ENCODE measurements at regions not wholly inside any gene's neighbourhood (a gene's known extent, or its start where the extent isn't known, plus 50 kb on each side); places are given as distances from the start of the nearest gene placed in this dataset.
A peak's percentile ranks its signal among the peaks of the same experiment; 100 is the strongest.
"Not testable (repeated sequence)": the region's sequence is repeated elsewhere in the genome, so short reads cannot be mapped to it uniquely, and the experiment has no call there.

- Histone ChIP-seq H3K4me2 (ENCODE audit: unreplicated experiment) (no peak overlapping the region), H3K4me3 (no peak overlapping the region), H3K9me3 (ENCODE audit: low read depth) (no peaks in the 10 kb centered on the region), H3K79me2 (ENCODE audit: insufficient read depth) (no peaks in the 10 kb centered on the region), H3K27me3 (replicated peaks; ENCODE audit: insufficient read depth) (no peaks in the 10 kb centered on the region), H3K4me1 (ENCODE audit: insufficient read depth) (no peaks in the 10 kb centered on the region), H4K20me1 (ENCODE audit: insufficient read depth) (no peaks in the 10 kb centered on the region), H3F3A (ENCODE audit: insufficient read depth) (no peaks in the 10 kb centered on the region), H3K9ac (no peak overlapping the region), H3K36me3 (ENCODE audit: low read depth) (no peaks in the 10 kb centered on the region), H3K9me2 (ENCODE audit: insufficient read depth) (no peaks in the 10 kb centered on the region), H2AFZ (no peak overlapping the region), H3K27ac (no peak overlapping the region)
- no peak for TF ChIP-seq EZH2 (IDR thresholded peaks at IDR 0.05; ENCODE audit: insufficient read depth, poor library complexity, severe bottlenecking)
- TF ChIP-seq EZH2phosphoT487 (IDR thresholded peaks at IDR 0.05; ENCODE audit: insufficient read depth, low read depth) = no peak
- 65 to 75% methylated on average over 6 of the region's 6 CpGs for WGBS, 2 experiments (ENCODE audit: low coverage in 1 of 2, low lambda C conversion rate in 2 of 2, missing lambda C conversion rate in 2 of 2)
- DNase-seq = no peak
- in situ Hi-C loops (cut with MboI) = no loop called here
These were observed 604.9 kb upstream of the PTBP2 start for GRCh38 chr1:96116731-96117130.

DNA sequence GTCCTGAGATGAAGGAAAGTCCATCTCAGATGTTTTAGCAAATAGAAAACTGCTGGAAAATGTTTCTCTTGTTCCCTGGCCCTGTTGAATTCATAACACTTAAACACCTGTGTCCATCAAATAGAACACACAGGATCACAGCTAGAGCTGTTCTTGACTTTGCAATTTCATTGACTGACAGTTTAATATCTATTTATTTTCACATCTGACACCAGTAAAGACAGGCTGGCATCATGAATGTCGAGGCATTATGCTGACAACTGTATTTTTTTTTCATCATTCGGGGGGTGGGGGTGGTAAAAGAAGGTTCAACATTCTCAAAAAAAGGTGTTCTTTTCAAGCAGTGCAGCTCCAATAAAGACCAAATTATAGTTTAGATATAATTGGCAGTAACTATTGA, 591.2 kb upstream of the PTBP2 start:
- Histone ChIP-seq H2AFZ (no peak overlapping the region), H3F3A (ENCODE audit: insufficient read depth) (no peaks in the 10 kb centered on the region), H3K4me3 (no peak overlapping the region), H3K9ac (no peak overlapping the region), H3K79me2 (ENCODE audit: insufficient read depth) (no peaks in the 10 kb centered on the region), H3K9me3 (ENCODE audit: low read depth) (no peaks in the 10 kb centered on the region), H3K4me1 (ENCODE audit: insufficient read depth) (no peaks in the 10 kb centered on the region), H3K27me3 (replicated peaks; ENCODE audit: insufficient read depth) (no peaks in the 10 kb centered on the region), H3K9me2 (ENCODE audit: insufficient read depth) (no peaks in the 10 kb centered on the region), H3K36me3 (ENCODE audit: low read depth) (no peaks in the 10 kb centered on the region), H4K20me1 (ENCODE audit: insufficient read depth) (no peaks in the 10 kb centered on the region), H3K4me2 (ENCODE audit: unreplicated experiment) (no peak overlapping the region), H3K27ac (no peak overlapping the region)
- TF ChIP-seq EZH2phosphoT487 (IDR thresholded peaks at IDR 0.05; ENCODE audit: insufficient read depth, low read depth) (no peak), EZH2 (IDR thresholded peaks at IDR 0.05; ENCODE audit: insufficient read depth, poor library complexity, severe bottlenecking) (no peak)
- WGBS, 2 experiments (ENCODE audit: low coverage in 1 of 2, low lambda C conversion rate in 2 of 2, missing lambda C conversion rate in 2 of 2) = 43 to 53% methylated on average over 2 of the region's 2 CpGs
- DNase-seq = no peak
- in situ Hi-C loops (cut with MboI) = no loop called here

DNA sequence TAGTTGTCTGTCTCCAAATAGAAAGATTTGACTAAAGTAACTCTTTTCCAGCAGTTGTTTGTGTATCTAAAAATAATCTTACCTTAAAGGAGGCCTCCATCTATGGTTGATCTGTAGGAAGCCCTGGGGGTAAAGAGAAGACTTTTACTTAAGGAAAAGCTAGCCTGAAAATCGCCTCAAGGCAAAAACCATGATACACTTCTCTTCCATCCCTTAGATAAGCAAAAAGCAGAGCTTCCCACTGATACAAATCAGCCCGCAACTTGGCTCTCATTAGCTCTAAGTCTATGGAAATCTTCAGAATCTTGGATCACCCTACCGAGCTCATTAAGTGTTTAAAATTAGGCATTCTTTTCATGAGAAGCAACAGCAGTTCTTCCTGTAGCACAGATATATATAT, 576.9 kb upstream of the PTBP2 start:
- no peak for TF ChIP-seq EZH2 (IDR thresholded peaks at IDR 0.05; ENCODE audit: insufficient read depth, poor library complexity, severe bottlenecking)
- no peak for TF ChIP-seq EZH2phosphoT487 (IDR thresholded peaks at IDR 0.05; ENCODE audit: insufficient read depth, low read depth)
- Histone ChIP-seq H3K9me3 (ENCODE audit: low read depth) (no peaks in the 10 kb centered on the region), H2AFZ (no peak overlapping the region), H4K20me1 (ENCODE audit: insufficient read depth) (no peaks in the 10 kb centered on the region), H3K27ac (no peak overlapping the region), H3K4me1 (ENCODE audit: insufficient read depth) (no peaks in the 10 kb centered on the region), H3K79me2 (ENCODE audit: insufficient read depth) (no peaks in the 10 kb centered on the region), H3F3A (ENCODE audit: insufficient read depth) (no peaks in the 10 kb centered on the region), H3K27me3 (replicated peaks; ENCODE audit: insufficient read depth) (no peaks in the 10 kb centered on the region), H3K9ac (no peak overlapping the region), H3K4me3 (no peak overlapping the region), H3K4me2 (ENCODE audit: unreplicated experiment) (no peak overlapping the region), H3K9me2 (ENCODE audit: insufficient read depth) (no peaks in the 10 kb centered on the region), H3K36me3 (ENCODE audit: low read depth) (no peaks in the 10 kb centered on the region)
- in situ Hi-C loops (cut with MboI) = no loop called here
- DNase-seq = no peak
- 46 to 50% methylated on average over 3 of the region's 3 CpGs for WGBS, 2 experiments (ENCODE audit: low coverage in 1 of 2, low lambda C conversion rate in 2 of 2, missing lambda C conversion rate in 2 of 2)

DNA sequence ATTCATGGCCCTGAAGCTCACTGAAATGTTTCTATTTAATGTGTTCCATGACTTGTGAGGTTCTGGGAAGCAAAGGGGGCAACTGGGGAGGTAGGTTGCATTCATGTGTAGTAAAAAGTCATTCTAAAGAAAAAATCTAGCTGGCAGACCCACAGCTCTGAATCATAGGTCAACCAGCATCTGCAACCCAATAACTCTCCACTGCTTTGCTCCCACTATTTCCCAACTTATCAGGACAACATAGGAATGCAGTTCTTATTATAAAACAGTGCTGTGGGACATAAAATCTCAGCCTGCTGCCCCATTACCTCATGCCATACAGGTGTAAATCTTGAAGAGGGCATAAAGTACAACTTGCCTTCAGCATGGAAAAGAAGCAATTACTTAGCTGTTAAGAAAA, 576.1 kb upstream of the PTBP2 start:
- Histone ChIP-seq H3F3A (ENCODE audit: insufficient read depth) (no peaks in the 10 kb centered on the region), H3K36me3 (ENCODE audit: low read depth) (no peaks in the 10 kb centered on the region), H3K9ac (no peak overlapping the region), H3K9me2 (ENCODE audit: insufficient read depth) (no peaks in the 10 kb centered on the region), H3K4me2 (ENCODE audit: unreplicated experiment) (no peak overlapping the region), H4K20me1 (ENCODE audit: insufficient read depth) (no peaks in the 10 kb centered on the region), H3K4me3 (no peak overlapping the region), H2AFZ (no peak overlapping the region), H3K4me1 (ENCODE audit: insufficient read depth) (no peaks in the 10 kb centered on the region), H3K79me2 (ENCODE audit: insufficient read depth) (no peaks in the 10 kb centered on the region), H3K27me3 (replicated peaks; ENCODE audit: insufficient read depth) (no peaks in the 10 kb centered on the region), H3K27ac (no peak overlapping the region), H3K9me3 (ENCODE audit: low read depth) (no peaks in the 10 kb centered on the region)
- peak; percentile 9 for DNase-seq
- TF ChIP-seq EZH2 (IDR thresholded peaks at IDR 0.05; ENCODE audit: insufficient read depth, poor library complexity, severe bottlenecking) (no peak), EZH2phosphoT487 (IDR thresholded peaks at IDR 0.05; ENCODE audit: insufficient read depth, low read depth) (no peak)
- in situ Hi-C loops (cut with MboI) = no loop called here

- H2AFZ ChIP-seq; H3K27me3 ChIP-seq (replicated peaks; ENCODE audit: insufficient read depth); DNase-seq; H3K4me1 ChIP-seq (ENCODE audit: insufficient read depth); H3F3A ChIP-seq (ENCODE audit: insufficient read depth); H4K20me1 ChIP-seq (ENCODE audit: insufficient read depth); H3K79me2 ChIP-seq (ENCODE audit: insufficient read depth); in situ Hi-C loops (cut with MboI); H3K4me2 ChIP-seq (ENCODE audit: unreplicated experiment); H3K9me2 ChIP-seq (ENCODE audit: insufficient read depth); H3K27ac ChIP-seq; H3K36me3 ChIP-seq (ENCODE audit: low read depth); H3K9me3 ChIP-seq (ENCODE audit: low read depth); H3K9ac ChIP-seq; H3K4me3 ChIP-seq: not testable (repeated sequence)
- WGBS, 2 experiments (ENCODE audit: low coverage in 1 of 2, low lambda C conversion rate in 2 of 2, missing lambda C conversion rate in 2 of 2) = 12 to 14% methylated on average over 3 of the region's 3 CpGs
These were observed 568.6 kb upstream of the PTBP2 start for GRCh38 chr1:96152957-96153356.
